ENCODE measurements at regions not wholly inside any gene's neighbourhood (a gene's known extent, or its start where the extent isn't known, plus 50 kb on each side); places are given as distances from the start of the nearest gene placed in this dataset.

- no peaks in the 10 kb centered on the region for H3K9me3 ChIP-seq (ENCODE audit: low read depth, low read length, poor library complexity, severe bottlenecking)
- H3K4me1 ChIP-seq (ENCODE audit: insufficient read depth, low read length, poor library complexity, severe bottlenecking) = no peaks in the 10 kb centered on the region
- H3K4me3 ChIP-seq (ENCODE audit: low read depth, low read length, poor library complexity, severe bottlenecking) = no peak overlapping the region
- no TSS peak for BruUV-seq (replicated peaks)
- ChIA-PET CTCF (no interaction called here), POLR2A (ENCODE audit: low non-redundant PET) (no interaction called here)
- H3K27me3 ChIP-seq (replicated peaks; ENCODE audit: insufficient read depth, low read depth, low read length, poor library complexity) = no peaks in the 10 kb centered on the region
- no peak for DNase-seq (ENCODE audit: low spot score)
- H3K27ac ChIP-seq (ENCODE audit: low read depth, low read length, poor library complexity, severe bottlenecking) = no peak overlapping the region
- TF ChIP-seq CTCF (conservative IDR thresholded peaks at IDR 0.05; ENCODE audit: low read depth, low read length) (no peak), EZH2 (IDR thresholded peaks at IDR 0.05; ENCODE audit: borderline replicate concordance, low read depth, low read length, poor library complexity, severe bottlenecking) (no peak)
- intact Hi-C loops (cut with micrococcal nuclease; ENCODE audit: unreplicated experiment) = no loop called here
- H3K36me3 ChIP-seq (ENCODE audit: insufficient read depth, low read length, poor library complexity, severe bottlenecking) = no peaks in the 10 kb centered on the region
These were observed 565.9 kb upstream of the NRG3 start for GRCh38 chr10:81309041-81309552.

- CTCF ChIA-PET = no interaction called here
- POLR2A ChIA-PET (ENCODE audit: low non-redundant PET) = no interaction called here
- H3K4me1 ChIP-seq (ENCODE audit: insufficient read depth, low read length, poor library complexity, severe bottlenecking) = no peaks in the 10 kb centered on the region
- no TSS peak for BruUV-seq (replicated peaks)
- intact Hi-C loops (cut with micrococcal nuclease; ENCODE audit: unreplicated experiment) = no loop called here
- no peaks in the 10 kb centered on the region for H3K9me3 ChIP-seq (ENCODE audit: low read depth, low read length, poor library complexity, severe bottlenecking)
- no peak for TF ChIP-seq CTCF (conservative IDR thresholded peaks at IDR 0.05; ENCODE audit: low read depth, low read length)
- TF ChIP-seq EZH2 (IDR thresholded peaks at IDR 0.05; ENCODE audit: borderline replicate concordance, low read depth, low read length, poor library complexity, severe bottlenecking) = no peak
- no peaks in the 10 kb centered on the region for H3K36me3 ChIP-seq (ENCODE audit: insufficient read depth, low read length, poor library complexity, severe bottlenecking)
- DNase-seq (ENCODE audit: low spot score) = no peak
- no peaks in the 10 kb centered on the region for H3K27me3 ChIP-seq (replicated peaks; ENCODE audit: insufficient read depth, low read depth, low read length, poor library complexity)
- no peak overlapping the region for H3K4me3 ChIP-seq (ENCODE audit: low read depth, low read length, poor library complexity, severe bottlenecking)
- no peak overlapping the region for H3K27ac ChIP-seq (ENCODE audit: low read depth, low read length, poor library complexity, severe bottlenecking)
These were observed 560.5 kb upstream of the NRG3 start for GRCh38 chr10:81314471-81314870.

- H3K4me3 ChIP-seq (ENCODE audit: low read depth, low read length, poor library complexity, severe bottlenecking) = no peak overlapping the region
- no peaks in the 10 kb centered on the region for H3K4me1 ChIP-seq (ENCODE audit: insufficient read depth, low read length, poor library complexity, severe bottlenecking)
- H3K27me3 ChIP-seq (replicated peaks; ENCODE audit: insufficient read depth, low read depth, low read length, poor library complexity) = no peaks in the 10 kb centered on the region
- H3K9me3 ChIP-seq (ENCODE audit: low read depth, low read length, poor library complexity, severe bottlenecking) = no peaks in the 10 kb centered on the region
- no peaks in the 10 kb centered on the region for H3K36me3 ChIP-seq (ENCODE audit: insufficient read depth, low read length, poor library complexity, severe bottlenecking)
- no TSS peak for BruUV-seq (replicated peaks)
- H3K27ac ChIP-seq (ENCODE audit: low read depth, low read length, poor library complexity, severe bottlenecking) = no peak overlapping the region
- DNase-seq (ENCODE audit: low spot score) = no peak
- ChIA-PET POLR2A (ENCODE audit: low non-redundant PET) (no interaction called here), CTCF (no interaction called here)
- TF ChIP-seq CTCF (conservative IDR thresholded peaks at IDR 0.05; ENCODE audit: low read depth, low read length) = no peak
- no peak for TF ChIP-seq EZH2 (IDR thresholded peaks at IDR 0.05; ENCODE audit: borderline replicate concordance, low read depth, low read length, poor library complexity, severe bottlenecking)
- intact Hi-C loops (cut with micrococcal nuclease; ENCODE audit: unreplicated experiment) = no loop called here
These were observed 560.0 kb upstream of the NRG3 start for GRCh38 chr10:81315026-81315425.

Measured in A673 (cell line).